HCT116 (cell line): ENCODE measurements at regions not wholly inside any gene's neighbourhood (a gene's known extent, or its start where the extent isn't known, plus 50 kb on each side); places are given as distances from the start of the nearest gene placed in this dataset.

ENCODE experiments used
- EZH2 ChIP-seq: fragments of 200-600 bp; sonication (generic); IDR thresholded peaks from 2 replicates; pipeline ENCODE4 v1.6.1; 2017; ENCODE audit warnings: antibody characterized with exemption, mixed run types
- EZH2phosphoT487 ChIP-seq: fragments of 200-600 bp; IDR thresholded peaks from 2 replicates; pipeline ENCODE4 v1.6.1; 2018; ENCODE audit warnings: antibody characterized with exemption, borderline replicate concordance
- JUND ChIP-seq: IDR thresholded peaks from 2 replicates; pipeline ENCODE4 v1.6.1; 2012
- POLR2A ChIP-seq: IDR thresholded peaks from 2 replicates; pipeline ENCODE4 v1.7.0; 2011; ENCODE audit warnings: borderline replicate concordance; ENCODE audit not compliant: insufficient read depth, insufficient read length; ENCODE audit errors: extremely low read depth
- POLR2AphosphoS5 ChIP-seq: IDR thresholded peaks from 2 replicates; pipeline ENCODE4 v1.6.1; 2011; ENCODE audit warnings: mild to moderate bottlenecking, low read depth, low read length, moderate library complexity
- SP1 ChIP-seq: IDR thresholded peaks from 2 replicates; pipeline ENCODE4 v1.6.1; 2012; ENCODE audit warnings: low read depth
- SRF ChIP-seq: IDR thresholded peaks from 2 replicates; pipeline ENCODE4 v1.6.1; 2012; ENCODE audit warnings: low read depth
- YY1 ChIP-seq: IDR thresholded peaks from 2 replicates; pipeline ENCODE4 v1.6.1; 2011; ENCODE audit warnings: low read length, low read depth, moderate library complexity, mild to moderate bottlenecking; ENCODE audit not compliant: insufficient replicate concordance; ENCODE audit errors: extremely low read depth
- ZFX ChIP-seq: fragments of 450-650 bp; IDR thresholded peaks from 2 replicates; pipeline ENCODE4 v1.6.1; 2017
- TF ChIP-seq, protein P1 (sequence below), 3 experiments: fragments of 200-600 bp in 1 of 3; sonication (generic) in 1 of 3; IDR thresholded peaks in 2 of 3; conservative IDR thresholded peaks in 1 of 3; 2 replicates each; pipeline ENCODE4 v1.5.1; 2012 to 2017; ENCODE audit warnings: low read depth in 2 of 3, low read length in 2 of 3, antibody characterized with exemption in 1 of 3, borderline replicate concordance in 1 of 3, control low read depth in 1 of 3, mild to moderate bottlenecking in 1 of 3, mixed read lengths in 1 of 3, mixed run types in 1 of 3, moderate library complexity in 1 of 3; ENCODE audit not compliant: insufficient read depth in 1 of 3
- TF ChIP-seq, protein P2 (sequence below): IDR thresholded peaks from 2 replicates; pipeline ENCODE4 v1.6.1; 2011; ENCODE audit warnings: mild to moderate bottlenecking, low read length, moderate library complexity; ENCODE audit not compliant: insufficient replicate concordance; ENCODE audit errors: extremely low read depth
- TF ChIP-seq, protein P3 (sequence below): IDR thresholded peaks from 2 replicates; pipeline ENCODE4 v1.6.1; 2012

DNA sequence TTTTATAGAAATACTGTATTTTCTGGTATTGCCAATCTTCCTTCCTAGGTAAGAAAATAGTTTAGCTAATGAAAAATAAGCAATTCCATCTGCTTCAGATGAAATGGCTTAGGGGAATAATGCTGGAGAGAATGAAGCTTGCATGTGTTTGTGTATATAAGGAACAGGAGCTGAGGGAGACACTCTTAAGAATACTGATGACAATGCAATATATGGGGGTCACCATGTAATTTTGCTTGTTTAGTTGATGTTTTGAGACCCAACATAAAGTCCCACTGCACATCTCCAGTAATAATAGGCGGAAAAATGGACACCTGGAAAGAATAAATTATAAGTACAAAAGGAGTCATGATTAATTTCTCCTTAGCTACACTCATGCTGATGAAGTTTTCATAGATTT is 110.8 kb upstream of the BRINP3 start:
- TF ChIP-seq SRF: no peak
- TF ChIP-seq POLR2AphosphoS5: no peak
- TF ChIP-seq, protein P1, sequence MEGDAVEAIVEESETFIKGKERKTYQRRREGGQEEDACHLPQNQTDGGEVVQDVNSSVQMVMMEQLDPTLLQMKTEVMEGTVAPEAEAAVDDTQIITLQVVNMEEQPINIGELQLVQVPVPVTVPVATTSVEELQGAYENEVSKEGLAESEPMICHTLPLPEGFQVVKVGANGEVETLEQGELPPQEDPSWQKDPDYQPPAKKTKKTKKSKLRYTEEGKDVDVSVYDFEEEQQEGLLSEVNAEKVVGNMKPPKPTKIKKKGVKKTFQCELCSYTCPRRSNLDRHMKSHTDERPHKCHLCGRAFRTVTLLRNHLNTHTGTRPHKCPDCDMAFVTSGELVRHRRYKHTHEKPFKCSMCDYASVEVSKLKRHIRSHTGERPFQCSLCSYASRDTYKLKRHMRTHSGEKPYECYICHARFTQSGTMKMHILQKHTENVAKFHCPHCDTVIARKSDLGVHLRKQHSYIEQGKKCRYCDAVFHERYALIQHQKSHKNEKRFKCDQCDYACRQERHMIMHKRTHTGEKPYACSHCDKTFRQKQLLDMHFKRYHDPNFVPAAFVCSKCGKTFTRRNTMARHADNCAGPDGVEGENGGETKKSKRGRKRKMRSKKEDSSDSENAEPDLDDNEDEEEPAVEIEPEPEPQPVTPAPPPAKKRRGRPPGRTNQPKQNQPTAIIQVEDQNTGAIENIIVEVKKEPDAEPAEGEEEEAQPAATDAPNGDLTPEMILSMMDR (IDR thresholded peaks at IDR 0.05 in 2 of 3, conservative IDR thresholded peaks at IDR 0.05 in 1 of 3; ENCODE audit: borderline replicate concordance in 1 of 3, insufficient read depth in 1 of 3, low read depth in 2 of 3, low read length in 2 of 3): no peak
- no peak for TF ChIP-seq SP1
- TF ChIP-seq YY1: no peak
- no peak for TF ChIP-seq JUND
- no peak for TF ChIP-seq POLR2A
- no peak for TF ChIP-seq EZH2
- TF ChIP-seq, protein P2, sequence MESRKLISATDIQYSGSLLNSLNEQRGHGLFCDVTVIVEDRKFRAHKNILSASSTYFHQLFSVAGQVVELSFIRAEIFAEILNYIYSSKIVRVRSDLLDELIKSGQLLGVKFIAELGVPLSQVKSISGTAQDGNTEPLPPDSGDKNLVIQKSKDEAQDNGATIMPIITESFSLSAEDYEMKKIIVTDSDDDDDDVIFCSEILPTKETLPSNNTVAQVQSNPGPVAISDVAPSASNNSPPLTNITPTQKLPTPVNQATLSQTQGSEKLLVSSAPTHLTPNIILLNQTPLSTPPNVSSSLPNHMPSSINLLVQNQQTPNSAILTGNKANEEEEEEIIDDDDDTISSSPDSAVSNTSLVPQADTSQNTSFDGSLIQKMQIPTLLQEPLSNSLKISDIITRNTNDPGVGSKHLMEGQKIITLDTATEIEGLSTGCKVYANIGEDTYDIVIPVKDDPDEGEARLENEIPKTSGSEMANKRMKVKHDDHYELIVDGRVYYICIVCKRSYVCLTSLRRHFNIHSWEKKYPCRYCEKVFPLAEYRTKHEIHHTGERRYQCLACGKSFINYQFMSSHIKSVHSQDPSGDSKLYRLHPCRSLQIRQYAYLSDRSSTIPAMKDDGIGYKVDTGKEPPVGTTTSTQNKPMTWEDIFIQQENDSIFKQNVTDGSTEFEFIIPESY: no peak
- no peak for TF ChIP-seq ZFX
- no peak for TF ChIP-seq EZH2phosphoT487
- TF ChIP-seq, protein P3, sequence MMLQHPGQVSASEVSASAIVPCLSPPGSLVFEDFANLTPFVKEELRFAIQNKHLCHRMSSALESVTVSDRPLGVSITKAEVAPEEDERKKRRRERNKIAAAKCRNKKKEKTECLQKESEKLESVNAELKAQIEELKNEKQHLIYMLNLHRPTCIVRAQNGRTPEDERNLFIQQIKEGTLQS: no peak
